ENCODE measurements at regions not wholly inside any gene's neighbourhood (a gene's known extent, or its start where the extent isn't known, plus 50 kb on each side); places are given as distances from the start of the nearest gene placed in this dataset.

- Mint-ChIP-seq H3K4me1 (ENCODE audit: low read depth, unreplicated experiment) (peaks cover 10% of the 10 kb centered on the region), H3K27me3 (ENCODE audit: insufficient read depth, unreplicated experiment) (no peaks in the 10 kb centered on the region), H3K27ac (ENCODE audit: unreplicated experiment) (no peak overlapping the region), H3K36me3 (ENCODE audit: insufficient read depth, unreplicated experiment) (no peaks in the 10 kb centered on the region), H3K4me3 (ENCODE audit: unreplicated experiment) (no peak overlapping the region), H3K9me3 (ENCODE audit: unreplicated experiment) (no peaks in the 10 kb centered on the region)
- H3K4me1 ChIP-seq = peaks cover 5% of the 10 kb centered on the region; the same call in 1 of the 2 replicates
- POLR2A ChIA-PET = no interaction called here
- CTCF ChIA-PET = no interaction called here
- H3K4me3 ChIP-seq (ENCODE audit: low read depth, low read length) = no peak overlapping the region
- BruUV-seq (replicated peaks) = no TSS peak
- no peak for TF ChIP-seq CTCF (IDR thresholded peaks at IDR 0.05; ENCODE audit: insufficient read depth in 1 of 2, low read depth in 1 of 2, low read length in 1 of 2, severe bottlenecking in 1 of 2, unreplicated experiment in 1 of 2)
- no peaks in the 10 kb centered on the region; the same call in 1 of the 2 replicates for H3K9me3 ChIP-seq
- no peaks in the 10 kb centered on the region for H3K27me3 ChIP-seq (replicated peaks; ENCODE audit: control insufficient read depth, insufficient read depth, low read length)
- DNase-seq = no peak
- intact Hi-C loops (cut with micrococcal nuclease; ENCODE audit: unreplicated experiment) = no loop called here
- H3K36me3 ChIP-seq (ENCODE audit: control insufficient read depth, insufficient read depth, low read length) = no peaks in the 10 kb centered on the region
Observed at GRCh38 chr12:75703131-75703530, 191.7 kb upstream of the KRR1 start.

DNA sequence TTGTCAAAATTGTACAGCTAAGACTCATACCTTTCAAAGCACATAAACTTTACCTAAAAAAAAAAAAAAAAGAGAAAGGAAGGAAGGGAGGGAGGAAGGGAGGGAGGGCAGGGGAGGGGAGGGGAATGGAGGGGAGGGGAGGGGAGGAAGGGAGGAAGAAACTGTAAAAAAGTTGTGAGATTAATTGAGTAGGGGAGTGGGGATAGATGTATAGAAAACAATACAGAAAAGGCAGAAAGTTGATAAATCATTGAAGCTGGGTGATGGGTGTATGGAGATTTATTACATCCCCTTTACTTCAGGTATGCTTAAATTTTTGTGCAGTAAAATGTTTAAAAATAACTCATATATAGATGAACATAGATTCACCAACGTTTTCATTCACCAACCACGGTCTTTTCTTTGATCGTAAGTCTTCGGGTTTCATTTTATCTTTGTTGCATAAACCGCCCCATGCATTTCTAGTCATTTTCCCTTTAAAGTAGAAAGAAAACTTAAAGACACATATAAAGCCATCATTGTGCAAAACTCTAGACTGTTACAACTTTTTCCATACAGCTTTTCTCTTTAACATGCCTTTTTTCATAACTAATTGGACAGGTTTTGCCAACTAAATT is 191.2 kb upstream of the KRR1 start:
- POLR2A ChIA-PET = no interaction called here

GRCh38 chr12:75701859-75702258 is 190.4 kb upstream of the KRR1 start:
- Histone ChIP-seq H3K27me3 (replicated peaks; ENCODE audit: control insufficient read depth, insufficient read depth, low read length) (no peaks in the 10 kb centered on the region), H3K36me3 (ENCODE audit: control insufficient read depth, insufficient read depth, low read length) (no peaks in the 10 kb centered on the region), H3K4me3 (ENCODE audit: low read depth, low read length) (no peak overlapping the region), H3K9me3 (no peaks in the 10 kb centered on the region; the same call in 1 of the 2 replicates), H3K4me1 (peaks cover 5% of the 10 kb centered on the region; the same call in 1 of the 2 replicates)
- intact Hi-C loops (cut with micrococcal nuclease; ENCODE audit: unreplicated experiment) = no loop called here
- no peaks in the 10 kb centered on the region for H3K36me3 Mint-ChIP-seq (ENCODE audit: insufficient read depth, unreplicated experiment)
- no peak for DNase-seq
- CTCF ChIA-PET = interaction anchor here (0.6 kb wide), 1 partner anchor 62 kb away, joined by 4 read pairs; no protein-coding TSS in a partner anchor
- H3K4me3 Mint-ChIP-seq (ENCODE audit: unreplicated experiment) = no peak overlapping the region
- H3K27me3 Mint-ChIP-seq (ENCODE audit: insufficient read depth, unreplicated experiment) = no peaks in the 10 kb centered on the region
- TF ChIP-seq CTCF (IDR thresholded peaks at IDR 0.05; ENCODE audit: insufficient read depth in 1 of 2, low read depth in 1 of 2, low read length in 1 of 2, severe bottlenecking in 1 of 2, unreplicated experiment in 1 of 2) = no peak
- no peak overlapping the region for H3K27ac Mint-ChIP-seq (ENCODE audit: unreplicated experiment)
- H3K4me1 Mint-ChIP-seq (ENCODE audit: low read depth, unreplicated experiment) = peaks cover 8% of the 10 kb centered on the region
- no peaks in the 10 kb centered on the region for H3K9me3 Mint-ChIP-seq (ENCODE audit: unreplicated experiment)
- BruUV-seq (replicated peaks) = no TSS peak
- POLR2A ChIA-PET = no interaction called here

More for the DNA sequence above, 191.2 kb upstream of the KRR1 start:
- TF ChIP-seq CTCF (IDR thresholded peaks at IDR 0.05; ENCODE audit: insufficient read depth in 1 of 2, low read depth in 1 of 2, low read length in 1 of 2, severe bottlenecking in 1 of 2, unreplicated experiment in 1 of 2) = no peak
- CTCF ChIA-PET = interaction anchor here (0.6 kb wide), 1 partner anchor 63 kb away, joined by 4 read pairs; no protein-coding TSS in a partner anchor
- DNase-seq = no peak
- no peak overlapping the region for H3K4me3 Mint-ChIP-seq (ENCODE audit: unreplicated experiment)
- BruUV-seq (replicated peaks) = no TSS peak
- no peak overlapping the region for H3K27ac Mint-ChIP-seq (ENCODE audit: unreplicated experiment)
- no peaks in the 10 kb centered on the region for H3K36me3 ChIP-seq (ENCODE audit: control insufficient read depth, insufficient read depth, low read length)
- H3K27me3 ChIP-seq (replicated peaks; ENCODE audit: control insufficient read depth, insufficient read depth, low read length) = no peaks in the 10 kb centered on the region
- intact Hi-C loops (cut with micrococcal nuclease; ENCODE audit: unreplicated experiment) = no loop called here
- no peaks in the 10 kb centered on the region; the same call in 1 of the 2 replicates for H3K9me3 ChIP-seq
- no peaks in the 10 kb centered on the region for H3K36me3 Mint-ChIP-seq (ENCODE audit: insufficient read depth, unreplicated experiment)
- H3K9me3 Mint-ChIP-seq (ENCODE audit: unreplicated experiment) = no peaks in the 10 kb centered on the region
- H3K4me1 ChIP-seq = peaks cover 5% of the 10 kb centered on the region; the same call in 1 of the 2 replicates
- H3K27me3 Mint-ChIP-seq (ENCODE audit: insufficient read depth, unreplicated experiment) = no peaks in the 10 kb centered on the region
- H3K4me1 Mint-ChIP-seq (ENCODE audit: low read depth, unreplicated experiment) = peaks cover 10% of the 10 kb centered on the region
- H3K4me3 ChIP-seq (ENCODE audit: low read depth, low read length) = no peak overlapping the region
